Cerebellar cortex (tissue), 1 donor: ENCODE measurements at regions not wholly inside any gene's neighbourhood (a gene's known extent, or its start where the extent isn't known, plus 50 kb on each side); places are given as distances from the start of the nearest gene placed in this dataset.
"Not testable (repeated sequence)": the region's sequence is repeated elsewhere in the genome, so short reads cannot be mapped to it uniquely, and the experiment has no call there.

Source experiments
- DNase-seq: peaks from one replicate; pipeline ENCODE4 v3.0.0-alpha.2; 2015; ENCODE audit warnings: low spot score

DNA sequence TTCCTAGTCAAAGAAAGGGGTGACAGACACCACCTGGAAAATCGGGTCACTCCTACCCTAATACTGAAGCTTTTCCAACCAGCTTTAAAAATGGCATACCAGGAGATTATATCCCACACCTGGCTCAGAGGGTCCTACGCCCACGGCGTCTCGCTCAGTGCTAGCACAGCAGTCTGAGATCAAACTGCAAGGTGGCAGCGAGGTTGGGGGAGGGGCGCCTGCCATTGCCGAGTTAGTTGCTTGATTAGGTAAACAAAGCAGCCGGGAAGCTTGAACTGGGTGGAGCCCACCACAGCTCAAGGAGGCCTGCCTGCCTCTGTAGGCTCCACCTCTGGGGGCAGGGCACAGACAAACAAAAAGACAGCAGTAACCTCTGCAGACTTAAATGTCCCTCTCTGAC lies 127.1 kb downstream of the NXPE2 start:
- DNase-seq: not testable (repeated sequence)

DNA sequence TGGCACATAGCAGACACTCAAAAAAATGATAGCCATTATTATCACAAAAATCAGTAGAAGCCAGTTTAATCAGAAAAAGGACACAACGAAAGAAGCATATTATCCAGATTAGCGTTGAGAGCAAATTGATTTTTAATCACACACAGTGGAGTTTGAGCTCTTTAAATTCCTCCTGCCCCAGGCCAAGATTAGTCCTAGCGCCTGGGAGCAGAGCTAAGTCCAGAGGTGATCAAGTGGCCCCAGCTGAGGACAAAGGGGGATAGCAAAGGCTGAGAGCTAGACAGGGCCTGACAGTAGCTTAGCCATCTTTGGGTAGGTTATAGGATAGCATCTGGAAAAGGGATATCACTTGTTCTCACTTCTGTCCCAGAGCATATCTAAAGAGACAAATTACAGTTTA lies 133.6 kb downstream of the NXPE2 start:
- no peak for DNase-seq

DNA sequence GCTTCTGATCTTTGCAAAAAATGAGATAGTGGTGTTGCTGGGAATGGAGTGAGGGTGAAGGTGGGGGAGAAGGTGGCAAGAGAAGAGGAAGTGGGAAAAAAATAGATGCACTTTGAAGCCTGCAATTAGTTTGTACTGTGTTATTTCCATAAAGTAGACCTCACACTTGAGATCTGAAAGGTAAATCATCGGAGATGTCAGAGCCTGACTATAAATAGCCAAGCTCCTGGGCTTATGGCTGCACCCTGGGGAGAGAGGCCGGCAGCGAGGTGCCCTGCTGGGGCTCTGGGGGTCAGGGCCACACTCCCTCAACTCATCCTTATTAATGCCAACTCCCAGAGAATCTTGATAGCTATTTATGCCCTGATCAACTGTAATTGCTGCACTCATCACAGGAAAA lies 134.4 kb downstream of the NXPE2 start:
- no peak for DNase-seq

DNA sequence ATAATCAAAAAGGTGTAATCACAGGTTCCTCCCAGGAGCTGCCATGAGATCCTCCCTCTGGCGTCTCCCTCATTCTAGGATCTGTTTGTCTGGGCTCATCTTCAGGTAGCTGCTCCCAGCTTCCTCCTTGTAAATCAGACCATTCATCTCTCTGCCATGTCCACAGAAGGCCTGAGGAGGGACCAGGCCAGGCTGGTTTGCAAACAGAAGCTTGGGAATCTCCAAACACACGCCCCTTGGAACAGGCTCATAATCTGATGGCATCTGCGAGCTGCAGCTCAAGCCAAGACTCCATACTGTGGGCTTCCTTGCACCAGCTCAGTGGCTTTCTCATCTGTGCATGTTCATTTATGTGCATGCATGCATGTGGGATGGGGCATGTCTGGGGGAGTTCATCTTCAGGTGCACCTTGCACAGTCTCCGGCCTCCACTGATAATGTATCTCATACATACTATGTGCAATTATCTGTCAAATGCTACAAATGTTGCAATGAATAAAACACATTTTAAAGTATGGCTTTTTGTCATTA lies 134.9 kb downstream of the NXPE2 start:
- peak; percentile 93 for DNase-seq

DNA sequence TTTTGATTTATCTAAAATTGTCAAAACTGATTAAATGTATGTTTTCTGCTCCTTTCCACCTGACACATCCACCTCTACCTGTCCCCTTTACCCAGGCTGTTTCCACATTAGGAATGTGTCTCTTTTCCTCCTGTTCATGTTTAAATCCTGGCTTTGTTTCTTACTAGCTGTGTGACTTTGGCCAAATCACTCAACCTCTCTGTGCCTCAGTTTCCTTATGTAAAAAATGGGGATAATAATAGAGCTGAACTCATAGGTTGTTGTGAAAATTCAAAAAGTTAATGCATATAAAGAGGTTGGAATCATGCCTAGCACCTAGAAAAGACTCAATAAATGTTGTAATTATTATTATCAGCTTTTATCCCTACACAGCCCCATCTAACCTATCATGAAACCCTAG lies 136.8 kb downstream of the NXPE2 start:
- DNase-seq: no peak

DNA sequence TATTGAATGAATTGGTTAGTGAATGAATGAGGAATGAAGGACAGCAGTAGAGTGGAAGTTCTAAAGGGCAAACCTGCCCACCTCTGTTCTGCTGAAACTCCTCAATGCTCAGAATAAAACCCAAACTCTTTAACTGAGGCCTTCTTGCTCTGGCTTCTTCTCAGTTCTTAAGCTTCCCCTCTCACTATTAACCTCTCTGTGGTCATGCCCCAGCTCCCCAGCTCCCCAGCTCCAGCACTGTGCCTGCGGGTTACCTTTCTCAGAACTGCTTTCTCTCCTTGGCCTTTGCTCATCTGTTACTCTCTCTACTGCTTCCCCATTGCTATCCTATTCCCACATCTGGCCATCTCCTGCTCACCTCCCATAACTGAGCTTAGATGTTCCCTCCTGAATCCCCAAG lies 137.4 kb downstream of the NXPE2 start:
- DNase-seq: no peak

DNA sequence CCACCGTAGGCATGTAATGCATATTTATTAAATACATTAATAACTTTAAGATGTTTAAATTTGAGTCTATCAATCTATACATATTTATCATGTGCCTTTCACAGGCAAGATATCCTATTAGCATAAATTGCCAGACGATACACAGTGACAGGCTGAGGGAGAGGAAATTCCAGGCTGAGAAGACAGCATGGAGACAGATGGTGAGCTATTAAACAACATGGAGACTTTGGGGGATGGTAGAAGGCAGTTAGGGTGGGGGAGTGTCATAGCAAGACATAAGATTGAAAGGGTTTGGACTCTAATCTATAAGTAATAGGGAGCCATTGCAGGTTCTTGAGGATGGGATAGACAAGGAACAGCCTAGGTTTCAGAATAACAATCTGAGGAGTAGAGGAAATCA lies 138.5 kb downstream of the NXPE2 start:
- peak; percentile 6 for DNase-seq

DNA sequence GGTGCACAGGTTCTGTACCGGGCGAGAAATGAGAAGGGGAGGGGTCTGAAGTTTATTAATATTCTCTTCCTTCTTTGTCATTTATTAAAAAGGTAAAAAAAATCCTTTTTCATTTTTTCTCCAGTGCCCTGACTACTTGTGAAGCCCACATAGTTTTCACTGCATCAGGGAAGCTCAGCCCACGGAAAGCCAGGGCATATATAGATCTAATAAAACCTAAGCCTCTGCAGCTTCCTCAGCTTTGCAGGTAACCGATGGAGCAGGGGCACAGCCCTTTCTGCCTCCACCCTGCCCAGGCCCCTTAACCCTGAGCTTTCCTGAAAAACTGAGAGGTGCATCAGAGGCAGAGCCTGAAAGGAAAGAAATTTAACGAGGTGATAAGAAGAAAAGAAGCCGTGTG lies 140.1 kb downstream of the NXPE2 start:
- DNase-seq: no peak

DNA sequence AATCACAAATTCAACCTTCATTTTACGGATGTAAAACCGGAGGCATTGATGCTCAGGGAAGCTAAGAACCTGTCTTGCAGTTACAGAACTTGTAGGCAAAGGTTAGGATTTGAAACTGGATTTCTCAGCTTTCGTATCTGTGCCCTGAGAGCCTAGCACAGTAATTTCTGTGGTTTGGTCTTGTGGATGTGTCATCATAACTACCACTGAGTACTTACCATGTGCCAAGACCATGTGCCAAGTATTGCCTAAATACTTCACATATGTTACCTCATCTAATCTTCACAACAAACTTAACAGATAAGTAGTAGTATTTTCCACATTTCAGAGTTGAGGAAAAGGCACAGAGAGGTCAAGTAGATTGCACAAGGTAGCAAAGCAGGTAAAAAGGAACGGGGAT lies 140.7 kb downstream of the NXPE2 start:
- DNase-seq: no peak

DNA sequence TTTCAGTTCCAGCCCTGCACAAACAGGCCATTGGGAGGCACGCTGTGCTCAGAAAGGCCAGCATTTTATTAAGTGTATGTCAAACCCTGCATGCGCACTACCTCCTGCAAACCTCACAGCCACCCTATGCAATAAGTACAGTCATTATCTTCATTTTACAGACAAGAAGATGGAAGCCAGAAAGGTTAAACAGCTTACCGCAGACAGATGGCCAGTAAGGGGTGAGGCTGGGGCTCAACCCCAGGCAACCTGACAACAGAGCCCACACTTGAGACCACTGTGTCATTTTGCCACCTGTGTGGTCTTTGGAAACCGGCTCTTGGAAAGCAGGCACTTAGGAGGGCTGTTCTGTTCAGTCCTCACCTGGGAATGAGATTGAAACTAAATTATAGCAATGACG lies 142.3 kb downstream of the NXPE2 start:
- no peak for DNase-seq

DNA sequence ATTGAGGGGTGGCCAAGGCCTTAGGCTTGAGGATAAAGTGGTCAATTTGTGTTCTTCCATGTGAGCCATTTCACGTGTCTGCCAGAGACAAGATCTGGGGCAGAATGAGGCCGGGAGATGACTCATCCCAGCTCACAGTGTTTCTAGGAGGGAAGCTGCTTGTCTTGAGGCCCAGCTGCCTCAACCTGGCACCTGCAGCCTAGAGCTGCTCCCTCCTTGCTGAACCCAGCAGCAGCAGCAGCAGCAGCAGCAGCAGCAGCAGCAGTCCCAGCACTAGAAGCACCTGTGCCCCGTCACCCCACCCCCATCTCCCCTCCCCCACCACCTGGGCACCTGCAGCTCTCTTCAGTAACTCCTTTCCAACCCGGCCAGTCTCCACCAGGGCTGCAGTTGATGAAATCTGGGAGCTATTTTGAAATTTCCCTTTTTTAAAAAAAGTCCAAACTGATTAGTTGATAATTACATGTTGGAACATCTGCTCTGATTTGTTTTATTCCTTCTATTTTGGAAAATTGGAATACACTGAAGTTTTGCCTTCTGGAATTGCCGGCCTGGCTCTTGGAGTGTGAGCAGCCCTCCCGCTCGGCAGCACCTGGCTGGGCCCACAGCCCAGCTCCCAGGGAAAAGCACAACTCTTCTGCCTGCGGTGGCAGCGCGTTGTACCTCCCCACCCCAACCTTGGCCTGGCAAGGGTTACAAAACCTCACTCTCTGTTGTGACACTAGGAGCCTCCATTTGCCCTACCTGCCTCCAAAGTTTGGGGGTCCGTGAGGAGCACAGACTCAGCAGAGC lies 143.5 kb downstream of the NXPE2 start:
- DNase-seq: peak; percentile 22

DNA sequence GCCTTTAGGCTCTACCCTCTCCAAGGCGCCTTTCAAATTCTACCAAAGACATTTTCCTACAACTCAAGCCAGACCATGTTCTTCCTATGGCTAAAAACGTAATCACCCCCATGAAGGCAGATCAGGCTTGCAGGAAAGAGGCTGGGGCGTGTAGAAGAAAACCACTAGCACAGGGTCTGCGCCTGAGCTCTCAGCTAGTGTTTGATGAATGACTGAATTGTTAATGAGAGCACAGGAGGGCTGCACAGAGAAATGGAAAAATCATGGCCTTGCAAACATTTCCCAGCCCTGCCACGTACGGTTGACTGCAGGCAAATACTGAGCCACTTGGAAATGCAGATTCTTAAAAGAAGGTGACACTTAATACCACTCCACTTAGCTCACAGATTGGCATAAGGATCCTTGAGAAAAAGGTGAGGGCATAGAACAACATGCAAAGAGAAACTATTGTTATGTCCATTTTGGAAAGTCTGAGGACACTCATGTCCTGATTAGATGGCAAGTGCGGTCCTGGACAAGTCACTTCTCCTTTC lies 148.6 kb downstream of the NXPE2 start:
- no peak for DNase-seq

DNA sequence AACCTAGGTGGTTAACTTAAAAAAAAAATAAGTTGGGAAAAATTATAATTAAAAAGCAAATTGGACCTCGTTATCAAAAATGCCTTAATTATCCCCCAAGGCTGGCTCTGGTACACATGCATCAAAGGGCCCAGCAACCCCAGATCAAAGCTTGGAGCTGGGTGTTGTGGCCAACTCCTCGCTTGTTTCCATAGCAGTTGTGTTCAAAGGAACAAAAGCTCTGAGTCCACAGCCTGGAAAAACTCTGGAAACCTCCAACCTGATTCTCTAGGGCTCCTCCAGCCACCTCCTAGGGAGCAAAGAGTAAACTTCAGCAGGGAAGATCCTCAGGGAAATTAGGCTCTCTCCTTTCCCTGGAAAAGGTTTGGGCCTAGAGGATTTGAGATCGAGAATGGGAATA lies 149.4 kb downstream of the NXPE2 start:
- no peak for DNase-seq

DNA sequence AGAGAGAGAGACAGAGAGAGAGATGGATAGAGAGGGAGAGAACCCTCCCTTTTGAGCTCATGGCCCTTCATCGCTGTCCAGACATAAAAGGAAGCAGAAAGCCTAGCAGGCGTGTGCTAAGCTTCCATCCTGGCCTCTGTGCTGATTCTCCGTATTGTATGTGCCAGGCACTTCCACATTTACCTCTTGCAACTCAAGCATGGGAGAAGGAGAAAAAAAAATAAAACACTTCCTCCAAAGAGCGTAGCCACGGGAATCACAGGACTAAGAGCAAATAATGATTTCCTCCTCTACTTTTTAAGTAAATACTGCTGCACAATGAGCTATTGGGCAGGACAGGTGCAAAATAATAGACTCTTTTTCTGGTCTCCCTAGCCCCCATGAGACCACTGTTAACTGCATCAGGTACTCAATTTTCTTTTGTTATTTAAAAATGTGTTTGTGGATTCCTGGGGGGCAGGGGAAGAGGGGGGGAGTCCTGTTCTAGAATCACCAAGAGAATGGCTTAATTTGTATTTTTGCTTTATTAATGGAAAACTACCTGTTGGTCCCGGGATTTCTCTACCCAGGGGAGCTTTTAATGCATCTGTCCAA lies 154.3 kb downstream of the NXPE2 start:
- no peak for DNase-seq

DNA sequence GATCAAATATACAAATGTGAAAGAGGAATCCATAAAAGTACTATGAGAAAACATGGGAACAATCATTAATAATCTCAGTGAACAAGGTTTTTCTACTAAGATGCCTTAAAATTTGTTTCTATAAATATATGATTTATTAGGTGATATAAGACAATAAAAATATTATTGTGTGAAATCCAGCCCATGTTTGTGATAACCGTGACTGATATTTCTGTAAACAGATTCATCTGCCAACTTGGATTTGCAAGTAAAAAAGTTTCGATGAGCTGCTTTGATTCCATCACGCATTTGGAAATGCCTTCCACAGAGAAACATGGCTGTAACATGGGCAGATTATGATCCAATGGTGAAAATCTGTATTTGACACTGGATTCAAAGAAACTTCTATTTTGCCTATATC lies 157.8 kb downstream of the NXPE2 start:
- DNase-seq: no peak

DNA sequence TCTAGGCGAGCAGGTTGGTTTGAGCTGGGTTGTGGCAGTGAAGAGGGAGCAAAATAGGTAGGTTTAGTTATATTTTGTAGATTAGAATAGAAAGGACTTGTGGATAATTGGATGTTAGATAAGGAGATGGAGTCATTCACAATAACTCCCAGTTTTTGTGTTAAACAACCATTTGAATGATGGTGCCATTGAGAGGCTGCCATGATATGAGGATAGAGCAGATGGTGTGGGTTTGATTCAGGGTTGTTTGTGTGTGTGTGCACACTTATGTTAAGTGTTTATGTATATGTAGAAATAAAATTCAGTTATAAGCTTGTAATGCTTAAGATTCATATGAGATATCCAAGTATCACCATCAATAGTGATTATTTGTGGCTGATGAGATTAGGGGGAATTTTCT lies 166.6 kb downstream of the NXPE2 start:
- no peak for DNase-seq

DNA sequence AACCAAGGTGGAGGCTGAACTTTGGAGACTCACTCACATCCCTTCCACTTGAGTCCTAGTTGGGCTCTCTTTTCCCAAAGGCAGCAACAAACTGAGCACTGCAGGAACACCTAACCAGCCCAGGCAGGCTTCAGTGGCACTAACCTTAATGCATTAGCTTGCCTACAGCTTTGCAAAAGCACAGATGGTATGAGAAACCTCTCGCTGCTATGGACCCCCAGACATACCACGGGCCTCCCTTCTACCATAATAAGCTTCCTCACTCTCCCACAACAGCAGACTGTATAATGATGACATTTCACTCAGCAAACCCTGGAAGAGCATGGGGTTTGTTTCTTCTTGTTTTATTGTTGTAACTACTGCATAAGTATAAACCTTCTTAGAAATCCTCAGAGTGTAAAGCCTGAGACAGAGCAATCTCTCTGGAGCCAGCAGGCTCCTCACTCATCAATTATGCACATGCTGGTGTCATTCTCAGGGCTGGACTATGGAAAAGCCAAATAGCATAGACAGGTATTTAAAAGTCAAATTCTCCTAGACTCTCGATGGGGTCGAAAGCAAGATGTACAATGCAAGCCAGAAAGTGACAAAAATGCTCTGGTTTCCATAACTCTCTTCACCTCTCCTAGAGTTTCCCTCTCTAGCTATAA lies 167.6 kb downstream of the NXPE2 start:
- DNase-seq: peak; percentile 5

DNA sequence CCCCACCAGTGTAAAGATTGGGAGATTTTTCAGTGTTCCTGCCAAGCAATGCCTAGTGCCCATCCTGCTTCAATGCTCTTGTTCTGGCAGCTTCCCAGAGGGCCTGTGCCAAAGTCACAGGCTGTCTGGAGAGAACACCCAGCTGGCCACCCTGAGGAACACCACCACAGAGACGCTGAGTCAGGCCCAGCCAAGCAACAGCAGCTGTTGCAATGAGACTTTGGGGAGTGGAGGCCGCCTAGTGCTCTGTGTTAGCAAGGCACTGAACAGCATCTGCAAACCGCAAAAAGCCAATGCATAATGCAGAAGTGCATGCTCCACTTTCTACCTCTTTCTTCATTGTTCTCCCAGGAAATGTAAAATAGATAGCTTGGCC lies 168.1 kb downstream of the NXPE2 start:
- peak; percentile 89 for DNase-seq

DNA sequence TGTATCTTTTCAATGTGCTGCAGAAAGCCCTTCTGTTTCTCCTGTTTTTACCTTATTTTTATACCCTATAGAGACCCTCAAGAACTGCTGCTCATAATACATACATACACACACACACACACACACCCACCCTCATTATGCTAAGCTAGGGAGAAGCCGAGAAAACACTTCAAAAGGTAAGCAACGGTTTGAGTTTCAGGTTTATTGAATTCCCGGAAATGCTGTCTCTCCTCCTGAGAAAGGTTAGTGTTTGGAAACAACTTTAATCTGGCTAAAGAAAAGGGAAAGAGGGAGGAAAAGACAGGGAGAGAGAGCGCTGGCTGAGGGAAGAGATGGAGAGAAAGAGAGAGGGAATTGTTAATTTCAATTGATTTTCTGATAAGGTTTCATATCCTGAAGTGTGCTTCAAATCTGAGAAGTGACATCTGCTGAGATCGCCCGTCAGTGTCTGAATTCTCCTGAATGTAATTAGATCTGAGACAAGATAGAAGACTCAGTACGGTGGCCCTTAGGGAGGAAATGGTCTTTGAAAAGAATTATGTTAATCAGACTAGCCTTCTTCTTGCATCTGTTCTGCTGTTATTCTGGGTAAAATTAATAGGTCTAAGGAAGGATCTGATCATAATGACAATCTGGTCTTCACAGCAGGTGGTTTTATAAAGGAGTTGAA lies 169.1 kb downstream of the NXPE2 start:
- DNase-seq: no peak

DNA sequence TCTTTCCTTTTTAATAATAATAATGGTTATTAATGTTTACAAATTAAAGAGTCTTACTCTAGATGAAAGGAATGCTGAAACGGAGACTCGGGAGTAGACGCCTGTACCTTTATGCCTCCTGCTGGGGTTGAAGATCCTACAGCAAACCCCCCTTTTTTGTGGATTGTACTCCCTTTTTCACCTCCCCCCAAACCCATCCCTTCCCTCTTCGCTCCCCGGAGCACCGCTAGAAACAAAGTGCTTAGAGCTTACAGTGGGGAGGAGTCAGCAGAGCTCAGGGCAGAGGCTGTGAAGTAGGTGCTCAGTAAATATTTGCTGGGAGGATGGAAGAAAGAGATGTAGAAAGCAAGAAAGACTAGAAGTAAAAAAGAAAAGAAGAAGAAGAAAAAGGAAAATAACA lies 169.7 kb downstream of the NXPE2 start:
- DNase-seq: no peak

DNA sequence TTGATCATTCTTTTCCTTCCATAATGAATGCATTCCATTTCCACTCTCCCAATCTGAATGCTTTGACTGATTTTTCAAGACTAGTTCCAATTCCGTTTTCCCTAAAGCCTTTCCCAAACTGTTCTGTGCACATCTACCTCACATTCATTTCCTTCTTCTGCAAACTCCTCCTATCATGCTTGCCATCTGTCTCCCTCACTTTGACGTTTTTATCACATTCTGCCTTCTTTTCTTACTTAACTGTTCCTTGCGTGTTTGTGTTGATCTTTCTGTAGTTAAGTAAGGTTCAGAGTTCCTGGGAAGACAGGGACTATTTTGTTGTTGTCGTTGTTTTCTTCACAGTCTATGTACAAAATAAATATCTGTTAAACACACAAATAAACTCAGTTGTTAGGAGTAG lies 179.0 kb downstream of the NXPE2 start:
- DNase-seq: no peak

DNA sequence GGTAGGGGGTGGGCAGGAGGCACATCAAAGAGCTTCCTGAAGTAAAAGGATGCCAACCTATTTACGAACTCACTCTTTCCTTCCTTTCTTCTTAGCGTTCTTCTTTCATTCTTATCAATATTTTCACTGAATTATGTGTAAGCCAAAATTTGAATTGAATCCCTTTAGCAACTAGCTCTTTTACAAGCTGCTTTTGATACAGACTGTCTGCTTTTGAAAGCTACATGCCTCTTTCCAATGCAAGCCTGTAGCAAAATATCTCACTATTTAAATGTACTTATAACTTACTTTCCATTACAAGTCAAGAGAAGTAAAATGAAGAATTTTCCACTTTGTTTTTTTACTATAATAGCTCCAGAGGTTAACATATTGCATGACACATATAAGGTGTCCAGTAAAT lies 186.6 kb downstream of the NXPE2 start:
- DNase-seq: no peak

DNA sequence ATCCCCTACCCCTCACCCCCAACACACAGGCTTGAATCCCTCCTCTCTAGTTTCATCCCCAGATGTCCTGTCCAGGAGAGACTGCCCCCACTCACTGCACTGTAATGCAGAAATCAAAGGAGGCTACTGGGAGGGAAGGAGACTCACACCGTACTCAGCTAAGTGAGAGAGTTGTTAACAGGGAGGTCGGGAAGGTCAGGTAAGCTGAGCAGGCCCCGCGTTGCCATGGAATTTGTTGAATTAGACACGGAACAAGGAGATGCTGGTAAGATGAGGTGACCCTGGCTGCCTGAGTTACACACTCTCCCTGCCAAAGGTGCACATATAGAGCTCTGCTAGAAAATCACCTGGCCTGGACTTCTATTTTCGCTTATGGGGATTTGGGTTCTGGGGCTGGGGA lies 197.9 kb downstream of the NXPE2 start:
- DNase-seq: no peak
